ENCODE measurements at regions not wholly inside any gene's neighbourhood (a gene's known extent, or its start where the extent isn't known, plus 50 kb on each side); places are given as distances from the start of the nearest gene placed in this dataset.

- no peak for DNase-seq (ENCODE audit: low spot score)
- Histone ChIP-seq H3K9me3 (no peaks in the 10 kb centered on the region), H3K4me3 (no peak overlapping the region), H3K36me3 (no peaks in the 10 kb centered on the region), H3K27me3 (replicated peaks; ENCODE audit: insufficient read depth) (no peaks in the 10 kb centered on the region), H3K4me1 (ENCODE audit: control insufficient read depth in 1 of 2, low read depth in 2 of 2) (no peaks in the 10 kb centered on the region), H3K27ac (no peak overlapping the region)
- no peak for TF ChIP-seq CTCF (IDR thresholded peaks at IDR 0.05)
- ATAC-seq (ENCODE audit: insufficient number of reproducible peaks, low FRiP score, low read depth) = no peak
Observed at GRCh38 chr18:78473563-78473962, 506.1 kb upstream of the SALL3 start.

- no peak for DNase-seq (ENCODE audit: low spot score)
- Histone ChIP-seq H3K4me3 (no peak overlapping the region), H3K36me3 (no peaks in the 10 kb centered on the region), H3K4me1 (ENCODE audit: control insufficient read depth in 1 of 2, low read depth in 2 of 2) (no peaks in the 10 kb centered on the region), H3K27me3 (replicated peaks; ENCODE audit: insufficient read depth) (no peaks in the 10 kb centered on the region), H3K9me3 (no peaks in the 10 kb centered on the region), H3K27ac (no peak overlapping the region)
- ATAC-seq (ENCODE audit: insufficient number of reproducible peaks, low FRiP score, low read depth) = no peak
- no peak for TF ChIP-seq CTCF (IDR thresholded peaks at IDR 0.05)
Observed at GRCh38 chr18:78477840-78478239, 501.8 kb upstream of the SALL3 start.

GRCh38 chr18:78479443-78479842 lies 500.2 kb upstream of the SALL3 start:
- H3K9me3 ChIP-seq = no peaks in the 10 kb centered on the region
- DNase-seq (ENCODE audit: low spot score) = no peak
- TF ChIP-seq CTCF (IDR thresholded peaks at IDR 0.05) = no peak
- no peak overlapping the region for H3K4me3 ChIP-seq
- H3K27me3 ChIP-seq (replicated peaks; ENCODE audit: insufficient read depth) = no peaks in the 10 kb centered on the region
- no peak overlapping the region for H3K27ac ChIP-seq
- H3K36me3 ChIP-seq = no peaks in the 10 kb centered on the region
- ATAC-seq (ENCODE audit: insufficient number of reproducible peaks, low FRiP score, low read depth) = no peak
- H3K4me1 ChIP-seq (ENCODE audit: control insufficient read depth in 1 of 2, low read depth in 2 of 2) = no peaks in the 10 kb centered on the region

- no peaks in the 10 kb centered on the region for H3K9me3 ChIP-seq
- no peak overlapping the region for H3K4me3 ChIP-seq
- no peak overlapping the region for H3K27ac ChIP-seq
- no peak for ATAC-seq (ENCODE audit: insufficient number of reproducible peaks, low FRiP score, low read depth)
- H3K4me1 ChIP-seq (ENCODE audit: control insufficient read depth in 1 of 2, low read depth in 2 of 2) = no peaks in the 10 kb centered on the region
- no peak for DNase-seq (ENCODE audit: low spot score)
- no peak for TF ChIP-seq CTCF (IDR thresholded peaks at IDR 0.05)
- H3K27me3 ChIP-seq (replicated peaks; ENCODE audit: insufficient read depth) = no peaks in the 10 kb centered on the region
- H3K36me3 ChIP-seq = no peaks in the 10 kb centered on the region
Observed at GRCh38 chr18:78480262-78481054, 499.2 kb upstream of the SALL3 start.

GRCh38 chr18:78482378-78482777 lies 497.2 kb upstream of the SALL3 start:
- H3K36me3 ChIP-seq = no peaks in the 10 kb centered on the region
- no peak overlapping the region for H3K27ac ChIP-seq
- ATAC-seq (ENCODE audit: insufficient number of reproducible peaks, low FRiP score, low read depth) (no peak), DNase-seq (ENCODE audit: low spot score) (no peak)
- no peaks in the 10 kb centered on the region for H3K9me3 ChIP-seq
- no peak overlapping the region for H3K4me3 ChIP-seq
- H3K4me1 ChIP-seq (ENCODE audit: control insufficient read depth in 1 of 2, low read depth in 2 of 2) = no peaks in the 10 kb centered on the region
- H3K27me3 ChIP-seq (replicated peaks; ENCODE audit: insufficient read depth) = no peaks in the 10 kb centered on the region
- no peak for TF ChIP-seq CTCF (IDR thresholded peaks at IDR 0.05)
